Endothelial cell of umbilical vein (primary cell): ENCODE measurements at regions not wholly inside any gene's neighbourhood (a gene's known extent, or its start where the extent isn't known, plus 50 kb on each side); places are given as distances from the start of the nearest gene placed in this dataset.

Experiments
- BruUV-seq: library from RNA; stranded (reverse); fragments of 400-500 nt; replicated peaks from 2 replicates; lab custom pipeline; 2021; lab: Mats Ljungman, UMichigan
- CTCF ChIA-PET: fragments of 300-600, 350-600 bp; sonication (Branson Sonifier 250); formaldehyde crosslinking; loops from one replicate; lab custom pipeline; 2021; ENCODE audit warnings: antibody characterized with exemption, inconsistent platforms; lab: Charles Lee
- POLR2A ChIA-PET: fragments of 300-600, 350-600 bp; sonication (Branson Sonifier 250); formaldehyde crosslinking; loops from one replicate; lab custom pipeline; 2021; ENCODE audit warnings: antibody characterized with exemption, inconsistent platforms; lab: Charles Lee
- DNase-seq: peaks from one replicate; pipeline ENCODE4 v3.0.0-alpha.2; 2011; ENCODE audit warnings: low read depth, low spot score
- FAIRE-seq: peaks from 2 replicates; lab custom pipeline; 2011; peaks lifted over from hg19 to GRCh38; lab: Jason Lieb, UNC
- H2AFZ ChIP-seq: 2 replicates; pipeline ENCODE4 v1.6.0; 2012; ENCODE audit warnings: low read depth, low read length, control low read depth, inconsistent platforms
- H3K27ac ChIP-seq: 2 replicates; pipeline ENCODE4 v1.5.1; 2011; ENCODE audit warnings: low read depth, mild to moderate bottlenecking, control low read depth, low read length, moderate library complexity; ENCODE audit not compliant: insufficient read depth
- H3K27me3 ChIP-seq, 2 experiments: 2 replicates each; pipeline versions ENCODE4 v1.6.0 to v1.6.1; 2011; ENCODE audit warnings: low read length in 2 of 2, mixed read lengths in 1 of 2; ENCODE audit not compliant: control insufficient read depth in 2 of 2, insufficient read depth in 2 of 2
- H3K36me3 ChIP-seq, 2 experiments: 2 replicates in 1 of 2; 3 replicates in 1 of 2; pipeline ENCODE4 v1.5.1; 2011; ENCODE audit warnings: low read length in 2 of 2, mild to moderate bottlenecking in 1 of 2, moderate library complexity in 1 of 2; ENCODE audit not compliant: control insufficient read depth in 2 of 2, insufficient read depth in 2 of 2; ENCODE audit errors: extremely low read depth in 1 of 2
- H3K4me1 ChIP-seq: 3 replicates; pipeline ENCODE4 v1.5.1; 2011; ENCODE audit warnings: mild to moderate bottlenecking, low read length; ENCODE audit not compliant: control insufficient read depth, insufficient read depth; ENCODE audit errors: extremely low read depth
- H3K4me2 ChIP-seq: 2 replicates; pipeline ENCODE4 v1.6.1; 2011; ENCODE audit warnings: low read length, control low read depth, mixed read lengths; ENCODE audit not compliant: insufficient read depth
- H3K4me3 ChIP-seq, 3 experiments: fragments of 200-600 bp in 1 of 3; sonication (generic), shearing (Covaris generic) in 1 of 3; replicated peaks in 1 of 3; 2 replicates each; pipeline ENCODE4 v1.5.1; 2011 to 2016; ENCODE audit warnings: control low read depth in 3 of 3, low read length in 3 of 3, mild to moderate bottlenecking in 2 of 3, inconsistent platforms in 1 of 3, low read depth in 1 of 3, moderate library complexity in 1 of 3; ENCODE audit not compliant: insufficient read depth in 1 of 3
- H3K79me2 ChIP-seq: 2 replicates; pipeline ENCODE4 v1.6.0; 2012; ENCODE audit warnings: low read length, inconsistent platforms; ENCODE audit not compliant: control insufficient read depth, insufficient read depth
- H3K9ac ChIP-seq: replicated peaks from 2 replicates; pipeline ENCODE3; 2011; ENCODE audit warnings: low read length, control low read depth; ENCODE audit not compliant: insufficient read depth; ENCODE audit errors: extremely low read depth
- H3K9me1 ChIP-seq: replicated peaks from 3 replicates; pipeline ENCODE4 v1.6.0; 2011; ENCODE audit warnings: mild to moderate bottlenecking, low read length; ENCODE audit not compliant: control insufficient read depth, insufficient read depth; ENCODE audit errors: extremely low read depth
- H3K9me3 ChIP-seq: replicated peaks from 2 replicates; pipeline ENCODE4 v1.5.1; 2012; ENCODE audit warnings: low read length, inconsistent platforms; ENCODE audit not compliant: control insufficient read depth, insufficient read depth
- H4K20me1 ChIP-seq: replicated peaks from 2 replicates; pipeline ENCODE3; 2011; ENCODE audit warnings: mild to moderate bottlenecking, low read length; ENCODE audit not compliant: control insufficient read depth, insufficient read depth; ENCODE audit errors: extremely low read depth
- EZH2 ChIP-seq: IDR thresholded peaks from 2 replicates; pipeline ENCODE4 v1.6.1; 2012; ENCODE audit warnings: borderline replicate concordance, low read depth, mild to moderate bottlenecking, moderate library complexity, low read length, inconsistent platforms; ENCODE audit not compliant: severe bottlenecking
- FOS ChIP-seq: IDR thresholded peaks from 2 replicates; pipeline ENCODE4 v1.6.1; 2011; ENCODE audit warnings: mild to moderate bottlenecking, low read length, moderate library complexity, borderline replicate concordance; ENCODE audit not compliant: insufficient read depth
- GATA2 ChIP-seq: IDR thresholded peaks from 2 replicates; pipeline ENCODE4 v1.7.0; 2011; ENCODE audit warnings: low read depth, mild to moderate bottlenecking, moderate library complexity, mixed read lengths, low read length; ENCODE audit not compliant: insufficient read length, insufficient read depth
- JUN ChIP-seq: IDR thresholded peaks from 2 replicates; pipeline ENCODE4 v1.6.1; 2011; ENCODE audit warnings: borderline replicate concordance, low read depth; ENCODE audit not compliant: insufficient read length, insufficient read depth
- MYC ChIP-seq: IDR thresholded peaks from one replicate; pipeline ENCODE4 v1.6.1; 2011; ENCODE audit warnings: mild to moderate bottlenecking, low read depth, low read length
- POLR2A ChIP-seq: IDR thresholded peaks from 2 replicates; pipeline ENCODE4 v1.6.1; 2012; ENCODE audit warnings: low read depth, mild to moderate bottlenecking, control low read depth, low read length
- POLR2AphosphoS5 ChIP-seq: IDR thresholded peaks from 2 replicates; pipeline ENCODE4 v1.6.1; 2012; ENCODE audit warnings: low read depth, mild to moderate bottlenecking, control low read depth, low read length, moderate library complexity; ENCODE audit not compliant: insufficient read depth
- dilution Hi-C: fragments of 300-500 bp; cut with MboI; formaldehyde crosslinking; loops from one replicate; pipeline ENCODE4 v1.15.0; 2019; ENCODE audit warnings: low sequenced_read_pairs; ENCODE audit not compliant: extremely low pct_ligation_motif_present
- intact Hi-C: fragments of 100-400 bp; cut with micrococcal nuclease; formaldehyde crosslinking; loops from one replicate; pipeline ENCODE4 v1.10.0; 2022
- TF ChIP-seq, protein P1 (sequence below): IDR thresholded peaks from 2 replicates; pipeline ENCODE4 v1.6.1; 2011; ENCODE audit not compliant: insufficient read depth, insufficient read length
- TF ChIP-seq, protein P2 (sequence below), 2 donors: IDR thresholded peaks; 1 replicate in 1 of 2; 2 replicates in 1 of 2; pipeline ENCODE4 v1.5.1; 2011; ENCODE audit warnings: low read length in 2 of 2, mild to moderate bottlenecking in 2 of 2, moderate library complexity in 2 of 2, control low read depth in 1 of 2, inconsistent platforms in 1 of 2, low read depth in 1 of 2; ENCODE audit not compliant: insufficient read depth in 1 of 2; ENCODE audit errors: extremely low read depth in 1 of 2

GRCh38 chr5:120086081-120086480, 378.0 kb upstream of the PRR16 start:
- Histone ChIP-seq H3K27me3 (no peaks in the 10 kb centered on the region), H3K4me1 (no peaks in the 10 kb centered on the region), H2AFZ (no peak overlapping the region), H3K79me2 (no peaks in the 10 kb centered on the region), H3K36me3 (no peaks in the 10 kb centered on the region), H3K9ac (no peak overlapping the region), H3K27ac (no peak overlapping the region), H3K4me2 (no peak overlapping the region), H3K9me3 (no peaks in the 10 kb centered on the region), H3K4me3 (no peak overlapping the region), H4K20me1 (no peaks in the 10 kb centered on the region), H3K9me1 (no peaks in the 10 kb centered on the region)
- intact Hi-C loops (no loop called here), dilution Hi-C loops (no loop called here)
- CTCF ChIA-PET, result no interaction called here
- FAIRE-seq (no peak), DNase-seq (no peak)
- POLR2A ChIA-PET, result no interaction called here
- no peak for TF ChIP-seq POLR2A
- TF ChIP-seq, protein P1, sequence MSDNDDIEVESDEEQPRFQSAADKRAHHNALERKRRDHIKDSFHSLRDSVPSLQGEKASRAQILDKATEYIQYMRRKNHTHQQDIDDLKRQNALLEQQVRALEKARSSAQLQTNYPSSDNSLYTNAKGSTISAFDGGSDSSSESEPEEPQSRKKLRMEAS, result no peak
- no peak for TF ChIP-seq JUN
- TF ChIP-seq EZH2, result no peak
- TF ChIP-seq FOS, result no peak
- TF ChIP-seq GATA2, result no peak
- no peak for TF ChIP-seq POLR2AphosphoS5
- no TSS peak for BruUV-seq

DNA sequence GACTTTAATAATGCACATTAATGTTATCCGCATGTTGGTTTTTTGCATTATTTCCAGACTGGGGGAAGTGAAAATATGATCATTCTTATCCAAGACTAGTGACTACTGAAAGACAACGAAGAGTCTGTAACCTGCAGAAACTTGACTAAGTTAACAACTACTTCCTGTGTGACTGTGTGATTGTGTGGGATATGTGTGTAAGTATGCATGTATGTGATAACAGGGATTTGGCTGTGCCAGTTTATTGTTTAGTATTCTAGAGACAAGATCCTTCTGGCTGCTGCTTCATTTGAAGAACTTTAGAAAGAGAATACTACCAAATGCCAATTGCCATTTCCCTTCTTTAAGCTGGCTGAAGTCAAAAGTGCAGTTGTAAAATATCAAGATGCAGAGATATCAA, 375.7 kb upstream of the PRR16 start:
- Histone ChIP-seq H2AFZ (no peak overlapping the region), H3K79me2 (no peaks in the 10 kb centered on the region), H3K4me3 (no peak overlapping the region), H3K4me1 (no peaks in the 10 kb centered on the region), H3K9ac (no peak overlapping the region), H4K20me1 (no peaks in the 10 kb centered on the region), H3K4me2 (no peak overlapping the region), H3K36me3 (no peaks in the 10 kb centered on the region), H3K27ac (no peak overlapping the region), H3K27me3 (no peaks in the 10 kb centered on the region), H3K9me1 (no peaks in the 10 kb centered on the region), H3K9me3 (no peaks in the 10 kb centered on the region)
- BruUV-seq, result no TSS peak
- ChIA-PET POLR2A (no interaction called here), CTCF (interaction anchor here (1.5 kb wide), 1 partner anchor 9 kb away, joined by 6 read pairs; no protein-coding TSS in a partner anchor)
- intact Hi-C loops, result no loop called here
- DNase-seq, result no peak
- FAIRE-seq, result no peak
- TF ChIP-seq JUN (no peak), EZH2 (no peak), MYC (no peak), POLR2AphosphoS5 (no peak), FOS (no peak), POLR2A (no peak), GATA2 (no peak)
- TF ChIP-seq, protein P2, sequence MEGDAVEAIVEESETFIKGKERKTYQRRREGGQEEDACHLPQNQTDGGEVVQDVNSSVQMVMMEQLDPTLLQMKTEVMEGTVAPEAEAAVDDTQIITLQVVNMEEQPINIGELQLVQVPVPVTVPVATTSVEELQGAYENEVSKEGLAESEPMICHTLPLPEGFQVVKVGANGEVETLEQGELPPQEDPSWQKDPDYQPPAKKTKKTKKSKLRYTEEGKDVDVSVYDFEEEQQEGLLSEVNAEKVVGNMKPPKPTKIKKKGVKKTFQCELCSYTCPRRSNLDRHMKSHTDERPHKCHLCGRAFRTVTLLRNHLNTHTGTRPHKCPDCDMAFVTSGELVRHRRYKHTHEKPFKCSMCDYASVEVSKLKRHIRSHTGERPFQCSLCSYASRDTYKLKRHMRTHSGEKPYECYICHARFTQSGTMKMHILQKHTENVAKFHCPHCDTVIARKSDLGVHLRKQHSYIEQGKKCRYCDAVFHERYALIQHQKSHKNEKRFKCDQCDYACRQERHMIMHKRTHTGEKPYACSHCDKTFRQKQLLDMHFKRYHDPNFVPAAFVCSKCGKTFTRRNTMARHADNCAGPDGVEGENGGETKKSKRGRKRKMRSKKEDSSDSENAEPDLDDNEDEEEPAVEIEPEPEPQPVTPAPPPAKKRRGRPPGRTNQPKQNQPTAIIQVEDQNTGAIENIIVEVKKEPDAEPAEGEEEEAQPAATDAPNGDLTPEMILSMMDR (IDR thresholded peaks at IDR 0.05; ENCODE audit: extremely low read depth in 1 of 2, insufficient read depth in 1 of 2, low read depth in 1 of 2, low read length in 2 of 2), result no peak
- TF ChIP-seq, protein P1, result no peak
- dilution Hi-C loops, result no loop called here
